NCI-H446 (cell line): ENCODE measurements at regions not wholly inside any gene's neighbourhood (a gene's known extent, or its start where the extent isn't known, plus 50 kb on each side); places are given as distances from the start of the nearest gene placed in this dataset.

Source experiments
- DNase-seq, 2 experiments: peaks; one replicate each; lab custom pipeline; 2025; lab: John Stamatoyannopoulos, UW

GRCh38 chr18:66141716-66142115, 390.9 kb downstream of the CDH7 start:
- DNase-seq, result no peak

- no peak for DNase-seq
Measured at GRCh38 chr18:66138642-66139041, 387.8 kb downstream of the CDH7 start.

GRCh38 chr18:66136039-66136438, 385.2 kb downstream of the CDH7 start:
- DNase-seq, result no peak

GRCh38 chr18:66129248-66129647, 378.4 kb downstream of the CDH7 start:
- peak in 1 of 2 experiments; percentile 4 for DNase-seq

GRCh38 chr18:66126266-66126665, 375.5 kb downstream of the CDH7 start:
- no peak for DNase-seq

- DNase-seq, result peak; percentile 4 to 23
Measured at GRCh38 chr18:66124394-66124793, 373.6 kb downstream of the CDH7 start.

- DNase-seq, result no peak
Measured at GRCh38 chr18:66119347-66119746, 368.5 kb downstream of the CDH7 start.

- DNase-seq, result no peak
Measured at GRCh38 chr18:66111018-66111417, 360.2 kb downstream of the CDH7 start.

- DNase-seq, result no peak
Measured at GRCh38 chr18:66110607-66111006, 359.8 kb downstream of the CDH7 start.

GRCh38 chr18:66109981-66110380, 359.2 kb downstream of the CDH7 start:
- no peak for DNase-seq

GRCh38 chr18:66107546-66107945, 356.7 kb downstream of the CDH7 start:
- no peak for DNase-seq

GRCh38 chr18:66105016-66105415, 354.2 kb downstream of the CDH7 start:
- no peak for DNase-seq

- DNase-seq, result no peak
Measured at GRCh38 chr18:66103550-66103949, 352.7 kb downstream of the CDH7 start.

- no peak for DNase-seq
Measured at GRCh38 chr18:66083078-66083477, 332.3 kb downstream of the CDH7 start.

- DNase-seq, result no peak
Measured at GRCh38 chr18:66078925-66079800, 328.4 kb downstream of the CDH7 start.

- DNase-seq, result no peak
Measured at GRCh38 chr18:66077066-66077465, 326.3 kb downstream of the CDH7 start.

GRCh38 chr18:66066191-66066590, 315.4 kb downstream of the CDH7 start:
- DNase-seq, result no peak

GRCh38 chr18:66048406-66048805, 297.6 kb downstream of the CDH7 start:
- no peak for DNase-seq

GRCh38 chr18:66046032-66046602, 295.3 kb downstream of the CDH7 start:
- no peak for DNase-seq

- no peak for DNase-seq
Measured at GRCh38 chr18:66043009-66043408, 292.2 kb downstream of the CDH7 start.

GRCh38 chr18:66013969-66014368, 263.2 kb downstream of the CDH7 start:
- no peak for DNase-seq

GRCh38 chr18:66011916-66012315, 261.1 kb downstream of the CDH7 start:
- DNase-seq, result no peak

GRCh38 chr18:66005831-66006588, 255.2 kb downstream of the CDH7 start:
- no peak for DNase-seq
